Cerebellar nuclear complex (tissue), 1 donor: ENCODE measurements at regions not wholly inside any gene's neighbourhood (a gene's known extent, or its start where the extent isn't known, plus 50 kb on each side); places are given as distances from the start of the nearest gene placed in this dataset.

ENCODE experiments used
- DNase-seq, 2 experiments: peaks; one replicate each; lab custom pipeline; 2025; lab: John Stamatoyannopoulos, UW

GRCh38 chr12:130258863-130259262 lies 78.8 kb upstream of the PIWIL1 start:
- DNase-seq, result no peak

- DNase-seq, result no peak
These were observed 74.7 kb upstream of the PIWIL1 start for GRCh38 chr12:130263025-130263424.

- no peak for DNase-seq
These were observed 73.7 kb upstream of the PIWIL1 start for GRCh38 chr12:130263996-130264395.

GRCh38 chr12:130266751-130267150 lies 70.9 kb upstream of the PIWIL1 start:
- no peak for DNase-seq

- no peak for DNase-seq
These were observed 57.5 kb upstream of the PIWIL1 start for GRCh38 chr12:130280231-130280630.

- DNase-seq, result no peak
These were observed 56.9 kb upstream of the PIWIL1 start for GRCh38 chr12:130280742-130281141.

GRCh38 chr12:130281153-130281799 lies 56.4 kb upstream of the PIWIL1 start:
- no peak for DNase-seq

GRCh38 chr12:130286041-130286440 lies 51.6 kb upstream of the PIWIL1 start:
- DNase-seq, result no peak

GRCh38 chr12:130286741-130287440 lies 50.8 kb upstream of the PIWIL1 start:
- no peak for DNase-seq
